ENCODE measurements at regions not wholly inside any gene's neighbourhood (a gene's known extent, or its start where the extent isn't known, plus 50 kb on each side); places are given as distances from the start of the nearest gene placed in this dataset.

GRCh38 chr1:55589671-55590297, 374.6 kb upstream of the USP24 start:
- 87 to 91% methylated on average over 7 of the region's 7 CpGs for WGBS, 2 experiments
- Histone ChIP-seq H3K27me3 (ENCODE audit: control insufficient read depth, insufficient read depth, low read length, poor library complexity, severe bottlenecking) (no peaks in the 10 kb centered on the region), H3K27ac (ENCODE audit: insufficient read depth, low read depth, low read length, poor library complexity, severe bottlenecking) (no peak overlapping the region)

GRCh38 chr1:55588309-55588708, 373.1 kb upstream of the USP24 start:
- WGBS, 2 experiments: 89 to 91% methylated on average over 2 of the region's 2 CpGs
- Histone ChIP-seq H3K4me1 (ENCODE audit: control insufficient read depth, insufficient read depth, low read length) (peaks cover 9% of the 10 kb centered on the region), H3K36me3 (ENCODE audit: control insufficient read depth, insufficient read depth, low read length) (no peaks in the 10 kb centered on the region), H3K9me3 (ENCODE audit: control insufficient read depth, low read length) (no peaks in the 10 kb centered on the region), H3K27me3 (ENCODE audit: control insufficient read depth, insufficient read depth, low read length, poor library complexity, severe bottlenecking) (no peaks in the 10 kb centered on the region), H3K4me3 (ENCODE audit: insufficient read depth, low read depth, low read length) (no peak overlapping the region), H3K27ac (ENCODE audit: insufficient read depth, low read depth, low read length, poor library complexity, severe bottlenecking) (no peak overlapping the region)

More at GRCh38 chr1:55589671-55590297, 374.6 kb upstream of the USP24 start:
- H3K36me3 ChIP-seq (ENCODE audit: control insufficient read depth, insufficient read depth, low read length): no peaks in the 10 kb centered on the region
- H3K4me3 ChIP-seq (ENCODE audit: insufficient read depth, low read depth, low read length): no peak overlapping the region
- H3K9me3 ChIP-seq (ENCODE audit: control insufficient read depth, low read length): no peaks in the 10 kb centered on the region
- peaks cover 2% of the 10 kb centered on the region for H3K4me1 ChIP-seq (ENCODE audit: control insufficient read depth, insufficient read depth, low read length)

GRCh38 chr1:55586771-55587170, 371.6 kb upstream of the USP24 start:
- H3K4me3 ChIP-seq (ENCODE audit: insufficient read depth, low read depth, low read length): no peak overlapping the region
- peaks cover 9% of the 10 kb centered on the region for H3K4me1 ChIP-seq (ENCODE audit: control insufficient read depth, insufficient read depth, low read length)
- no peaks in the 10 kb centered on the region for H3K9me3 ChIP-seq (ENCODE audit: control insufficient read depth, low read length)
- 95 to 97% methylated on average over 2 of the region's 3 CpGs for WGBS, 2 experiments
- no peaks in the 10 kb centered on the region for H3K27me3 ChIP-seq (ENCODE audit: control insufficient read depth, insufficient read depth, low read length, poor library complexity, severe bottlenecking)
- no peaks in the 10 kb centered on the region for H3K36me3 ChIP-seq (ENCODE audit: control insufficient read depth, insufficient read depth, low read length)
- no peak overlapping the region for H3K27ac ChIP-seq (ENCODE audit: insufficient read depth, low read depth, low read length, poor library complexity, severe bottlenecking)

DNA sequence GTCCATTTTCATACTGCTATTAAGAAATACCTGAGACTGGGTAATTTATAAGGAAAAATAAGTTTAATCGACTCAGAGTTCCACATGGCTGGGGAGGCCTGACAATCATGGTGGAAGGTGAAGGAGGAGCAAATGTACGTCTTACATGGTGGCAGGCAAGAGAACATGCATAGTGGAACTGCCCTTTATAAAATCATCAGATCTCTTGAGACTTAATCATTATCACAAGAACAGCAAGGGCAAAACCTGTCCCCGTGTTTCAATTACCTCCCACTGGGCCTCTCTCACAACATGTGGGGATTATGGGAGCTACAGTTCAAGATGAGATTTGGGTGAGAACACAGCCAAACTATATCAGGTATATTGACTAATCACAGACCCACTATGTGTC, 370.2 kb upstream of the USP24 start:
- Histone ChIP-seq H3K9me3 (ENCODE audit: control insufficient read depth, low read length) (no peaks in the 10 kb centered on the region), H3K27me3 (ENCODE audit: control insufficient read depth, insufficient read depth, low read length, poor library complexity, severe bottlenecking) (no peaks in the 10 kb centered on the region), H3K36me3 (ENCODE audit: control insufficient read depth, insufficient read depth, low read length) (no peaks in the 10 kb centered on the region), H3K27ac (ENCODE audit: insufficient read depth, low read depth, low read length, poor library complexity, severe bottlenecking) (no peak overlapping the region), H3K4me3 (ENCODE audit: insufficient read depth, low read depth, low read length) (no peak overlapping the region), H3K4me1 (ENCODE audit: control insufficient read depth, insufficient read depth, low read length) (peaks cover 9% of the 10 kb centered on the region)
- 81 to 82% methylated on average over 3 of the region's 3 CpGs for WGBS, 2 experiments

DNA sequence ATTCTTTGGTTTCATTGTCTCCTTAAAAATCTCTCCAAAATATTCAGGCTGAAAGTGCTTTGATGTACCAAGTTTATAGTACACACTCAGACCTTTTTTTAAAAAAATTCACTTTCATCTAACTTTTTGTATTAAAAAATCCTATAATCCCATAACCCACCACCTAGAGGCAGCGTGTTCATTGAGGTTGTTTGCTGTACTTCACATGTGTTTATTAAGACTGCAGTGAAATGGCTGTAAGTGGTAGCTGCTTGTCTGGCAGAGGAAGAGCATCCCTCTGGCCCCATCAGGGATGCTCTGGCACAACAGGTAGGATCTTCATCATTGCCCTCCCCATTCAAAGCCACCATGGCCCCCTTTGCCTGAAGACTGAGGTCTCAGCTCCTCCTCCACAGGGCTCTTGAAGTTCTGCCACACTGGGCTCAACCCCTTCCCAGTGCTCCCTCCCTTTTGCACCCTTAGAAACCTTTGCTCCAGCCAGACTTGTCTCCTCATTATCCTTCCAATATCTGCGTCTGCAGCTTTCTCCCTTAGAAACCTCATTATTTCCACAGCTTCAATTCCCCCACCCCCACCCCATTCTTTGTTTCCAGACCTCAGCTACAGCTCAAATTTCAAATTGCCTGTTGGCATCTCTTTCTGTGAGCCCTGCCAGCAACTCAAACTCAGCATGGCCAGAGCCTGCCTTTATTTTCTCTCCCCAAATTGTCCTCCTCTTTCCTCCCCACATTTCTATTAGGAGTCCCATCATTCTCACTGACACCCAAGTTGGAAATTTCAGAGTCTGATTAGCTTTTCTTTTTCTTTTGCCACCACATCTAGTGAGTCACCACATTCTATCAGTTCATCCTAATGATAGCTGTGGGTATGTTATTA, 369.6 kb upstream of the USP24 start:
- no peaks in the 10 kb centered on the region for H3K9me3 ChIP-seq (ENCODE audit: control insufficient read depth, low read length)
- H3K4me1 ChIP-seq (ENCODE audit: control insufficient read depth, insufficient read depth, low read length): peaks cover 9% of the 10 kb centered on the region
- no peaks in the 10 kb centered on the region for H3K36me3 ChIP-seq (ENCODE audit: control insufficient read depth, insufficient read depth, low read length)
- 4 to 53% methylated on average over 1 to 2 of the region's 2 CpGs for WGBS, 2 experiments
- no peak overlapping the region for H3K27ac ChIP-seq (ENCODE audit: insufficient read depth, low read depth, low read length, poor library complexity, severe bottlenecking)
- H3K4me3 ChIP-seq (ENCODE audit: insufficient read depth, low read depth, low read length): no peak overlapping the region
- no peaks in the 10 kb centered on the region for H3K27me3 ChIP-seq (ENCODE audit: control insufficient read depth, insufficient read depth, low read length, poor library complexity, severe bottlenecking)

DNA sequence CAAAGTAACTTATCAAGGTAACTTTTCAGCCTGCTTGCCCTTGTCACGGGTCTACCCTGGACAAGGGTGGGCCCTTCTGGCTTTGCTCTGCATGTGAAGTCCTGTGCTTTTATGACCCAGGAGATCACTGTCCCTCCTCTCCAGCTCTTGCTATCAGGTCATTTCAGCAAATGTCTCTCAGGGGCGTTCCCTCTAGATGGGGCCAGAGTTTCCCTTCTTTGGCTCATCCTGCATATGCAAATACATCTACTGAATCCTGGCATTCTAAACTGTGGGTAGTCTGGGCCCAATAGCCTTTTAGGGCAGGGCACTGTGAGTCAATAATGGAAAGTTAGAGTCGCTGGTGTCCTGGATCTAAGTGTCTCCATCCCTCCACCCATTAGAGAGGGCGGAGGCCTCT, 366.9 kb upstream of the USP24 start:
- H3K4me3 ChIP-seq (ENCODE audit: insufficient read depth, low read depth, low read length): no peak overlapping the region
- no peaks in the 10 kb centered on the region for H3K36me3 ChIP-seq (ENCODE audit: control insufficient read depth, insufficient read depth, low read length)
- WGBS, 2 experiments: 89 to 92% methylated on average over 4 of the region's 4 CpGs
- peaks cover 9% of the 10 kb centered on the region for H3K4me1 ChIP-seq (ENCODE audit: control insufficient read depth, insufficient read depth, low read length)
- no peaks in the 10 kb centered on the region for H3K27me3 ChIP-seq (ENCODE audit: control insufficient read depth, insufficient read depth, low read length, poor library complexity, severe bottlenecking)
- no peaks in the 10 kb centered on the region for H3K9me3 ChIP-seq (ENCODE audit: control insufficient read depth, low read length)
- no peak overlapping the region for H3K27ac ChIP-seq (ENCODE audit: insufficient read depth, low read depth, low read length, poor library complexity, severe bottlenecking)

- Histone ChIP-seq H3K4me1 (ENCODE audit: control insufficient read depth, insufficient read depth, low read length) (peaks cover 9% of the 10 kb centered on the region), H3K27ac (ENCODE audit: insufficient read depth, low read depth, low read length, poor library complexity, severe bottlenecking) (no peak overlapping the region)
- 89 to 93% methylated on average over 3 of the region's 3 CpGs for WGBS, 2 experiments
Observed at GRCh38 chr1:55580845-55581332, 365.7 kb upstream of the USP24 start.

GRCh38 chr1:55579332-55580001, 364.3 kb upstream of the USP24 start:
- Histone ChIP-seq H3K27ac (ENCODE audit: insufficient read depth, low read depth, low read length, poor library complexity, severe bottlenecking) (no peak overlapping the region), H3K36me3 (ENCODE audit: control insufficient read depth, insufficient read depth, low read length) (no peaks in the 10 kb centered on the region), H3K4me3 (ENCODE audit: insufficient read depth, low read depth, low read length) (no peak overlapping the region), H3K27me3 (ENCODE audit: control insufficient read depth, insufficient read depth, low read length, poor library complexity, severe bottlenecking) (no peaks in the 10 kb centered on the region), H3K9me3 (ENCODE audit: control insufficient read depth, low read length) (no peaks in the 10 kb centered on the region), H3K4me1 (ENCODE audit: control insufficient read depth, insufficient read depth, low read length) (peaks cover 4% of the 10 kb centered on the region)
- WGBS, 2 experiments: 89 to 92% methylated on average over 2 to 3 of the region's 3 CpGs

More at GRCh38 chr1:55580845-55581332, 365.7 kb upstream of the USP24 start:
- Histone ChIP-seq H3K9me3 (ENCODE audit: control insufficient read depth, low read length) (no peaks in the 10 kb centered on the region), H3K4me3 (ENCODE audit: insufficient read depth, low read depth, low read length) (no peak overlapping the region), H3K27me3 (ENCODE audit: control insufficient read depth, insufficient read depth, low read length, poor library complexity, severe bottlenecking) (no peaks in the 10 kb centered on the region), H3K36me3 (ENCODE audit: control insufficient read depth, insufficient read depth, low read length) (no peaks in the 10 kb centered on the region)

GRCh38 chr1:55578646-55579045, 363.5 kb upstream of the USP24 start:
- H3K27me3 ChIP-seq (ENCODE audit: control insufficient read depth, insufficient read depth, low read length, poor library complexity, severe bottlenecking): no peaks in the 10 kb centered on the region
- no peaks in the 10 kb centered on the region for H3K36me3 ChIP-seq (ENCODE audit: control insufficient read depth, insufficient read depth, low read length)
- H3K27ac ChIP-seq (ENCODE audit: insufficient read depth, low read depth, low read length, poor library complexity, severe bottlenecking): no peak overlapping the region
- no peaks in the 10 kb centered on the region for H3K9me3 ChIP-seq (ENCODE audit: control insufficient read depth, low read length)
- WGBS, 2 experiments: 87 to 93% methylated on average over 1 of the region's 1 CpG
- H3K4me3 ChIP-seq (ENCODE audit: insufficient read depth, low read depth, low read length): no peak overlapping the region
- no peaks in the 10 kb centered on the region for H3K4me1 ChIP-seq (ENCODE audit: control insufficient read depth, insufficient read depth, low read length)

All from ectodermal cell (in vitro differentiated cells).